Heart left ventricle (tissue), 16 donors: ENCODE measurements at regions not wholly inside any gene's neighbourhood (a gene's known extent, or its start where the extent isn't known, plus 50 kb on each side); places are given as distances from the start of the nearest gene placed in this dataset.

Experiments
- ATAC-seq, 4 donors: fragments of 200-7000 bp; cut with Tn5 transposase; one replicate each; pipeline ENCODE4 v1.9.1; 2020 to 2022; ENCODE audit warnings: moderate library complexity in 4 of 4, mild to moderate bottlenecking in 3 of 4, moderate number of reproducible peaks in 1 of 4
- DNase-seq, 5 donors: peaks; one replicate each; pipeline ENCODE4 v3.0.0-alpha.2; 2020
- H3K27ac ChIP-seq, 12 donors: fragments of 200-600 bp; sonication (generic) in 4 of 12; one replicate each; pipeline versions ENCODE4 v1.5.0 to v1.8.0; 2016 to 2022; ENCODE audit warnings: mild to moderate bottlenecking in 2 of 12
- H3K27me3 ChIP-seq, 9 donors: fragments of 200-600 bp; sonication (generic) in 2 of 9; one replicate each; pipeline versions ENCODE4 v1.5.1 to v1.8.0; 2016 to 2022; ENCODE audit warnings: mild to moderate bottlenecking in 3 of 9
- H3K36me3 ChIP-seq, 9 donors: fragments of 200-600 bp; sonication (generic) in 2 of 9; one replicate each; pipeline versions ENCODE4 v1.5.0 to v1.8.0; 2018 to 2022; ENCODE audit warnings: mild to moderate bottlenecking in 2 of 9
- H3K4me1 ChIP-seq, 12 donors: fragments of 200-600 bp; sonication (generic) in 4 of 12; one replicate each; pipeline versions ENCODE4 v1.5.0 to v1.8.0; 2016 to 2022; ENCODE audit warnings: mild to moderate bottlenecking in 3 of 12
- H3K4me3 ChIP-seq, 12 donors: fragments of 200-600 bp; sonication (generic) in 4 of 12; one replicate each; pipeline versions ENCODE4 v1.5.0 to v1.8.0; 2017 to 2022; ENCODE audit warnings: mild to moderate bottlenecking in 9 of 12, moderate library complexity in 4 of 12
- H3K9me3 ChIP-seq, 12 donors: fragments of 200-600 bp; sonication (generic) in 4 of 12; one replicate each; pipeline versions ENCODE4 v1.5.0 to v1.8.0; 2016 to 2022; ENCODE audit warnings: mild to moderate bottlenecking in 1 of 12
- POLR2A ChIP-seq, 2 donors: fragments of 450-650 bp; IDR thresholded peaks; one replicate each; pipeline ENCODE4 v1.6.1; 2017; ENCODE audit warnings: antibody characterized with exemption in 2 of 2, mild to moderate bottlenecking in 2 of 2, moderate library complexity in 2 of 2
- WGBS, 4 donors: extraction: QIAGEN DNeasy Blood & Tissue Kit in 2 of 4; methylation state at CpG; one replicate each; pipeline versions ENCODE4 v1.1.5 to v1.1.7; 2013 to 2018; 5-methylcytosine and 5-hydroxymethylcytosine counted together
- intact Hi-C, 10 donors: fragments of 100-400 bp; cut with DNase I; formaldehyde crosslinking; loops; one replicate each; pipeline versions ENCODE4 v1.11.1 to v1.14.2; 2022
- TF ChIP-seq, protein P1 (sequence below), 12 donors: fragments of 200-600 bp; sonication (generic) in 4 of 12; IDR thresholded peaks; one replicate each; pipeline versions ENCODE4 v1.5.0 to v1.8.0; 2018 to 2022; ENCODE audit warnings: antibody characterized with exemption in 12 of 12, mild to moderate bottlenecking in 5 of 12
- donor health status: ischemic (EF 13 %, LVEDD 7.1; RV severe dilation, severe dysfunction).
- donor health status: healthy with polysubstance abuse.
- donor health status: DM: no; HTN: yes; CAD: no.
- donor health status: DM: no; HTN: no; CAD: no.
- donor health status: ischemic (EF 25% LVEDD 6.9; RV normal size, moderate dysfunction).
- donor health status: ischemic (EF 25% LVEDD 5.7; RV mildly dilated, moderate dysfunction).
- donor health status: healthy.
- donor health status: DM: yes; HTN: yes; CAD: no.
- donor health status: ischemic (EF 35%, LVEDD 5.7; RV mildly dilated, moderate dysfunction).
- donor health status: nonischemic (EF 11% LVEDD 7.7; RV severe dilation, severe dysfunction).
- donor health status: DM: yes; HTN: yes; CAD: no.
- donor health status: PGD.
- donor health status: ischemic (EF 29% LVEDD 5.4; RV normal size, mild dysfunction).
- donor health status: nonischemic (EF 23%, LVEDD 6.1; RV moderate dilation, normal function).

DNA sequence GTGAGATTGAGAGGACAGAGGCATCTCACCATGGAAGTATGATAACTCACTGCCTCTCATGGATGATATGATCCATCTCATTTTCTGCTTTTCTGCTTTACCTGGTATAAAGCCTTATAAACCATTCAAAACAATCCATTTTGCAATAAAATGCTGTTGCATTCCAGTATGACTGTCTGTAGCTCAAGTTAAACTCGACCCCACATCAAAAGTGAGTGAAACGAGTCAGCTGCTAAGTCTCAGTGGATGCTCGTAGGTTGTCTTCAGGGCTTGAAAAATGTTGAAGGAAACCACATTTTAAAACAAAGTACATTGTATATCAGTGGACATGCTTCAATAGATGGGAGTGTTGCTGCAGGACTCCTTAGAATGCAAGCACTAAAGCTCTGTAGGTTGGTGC lies 839.0 kb downstream of the TUSC7 start:
- no peaks in the 10 kb centered on the region for H3K9me3 ChIP-seq
- no peaks in the 10 kb centered on the region for H3K27me3 ChIP-seq
- intact Hi-C loops = no loop called here
- H3K36me3 ChIP-seq = no peaks in the 10 kb centered on the region
- no peak overlapping the region for H3K27ac ChIP-seq
- DNase-seq (no peak), ATAC-seq (no peak)
- no peak overlapping the region for H3K4me3 ChIP-seq
- WGBS, 4 donors = 59 to 75% (median 67%) methylated on average over 3 of the region's 3 CpGs
- no peak for TF ChIP-seq POLR2A (IDR thresholded peaks at IDR 0.05)
- TF ChIP-seq, protein P1, sequence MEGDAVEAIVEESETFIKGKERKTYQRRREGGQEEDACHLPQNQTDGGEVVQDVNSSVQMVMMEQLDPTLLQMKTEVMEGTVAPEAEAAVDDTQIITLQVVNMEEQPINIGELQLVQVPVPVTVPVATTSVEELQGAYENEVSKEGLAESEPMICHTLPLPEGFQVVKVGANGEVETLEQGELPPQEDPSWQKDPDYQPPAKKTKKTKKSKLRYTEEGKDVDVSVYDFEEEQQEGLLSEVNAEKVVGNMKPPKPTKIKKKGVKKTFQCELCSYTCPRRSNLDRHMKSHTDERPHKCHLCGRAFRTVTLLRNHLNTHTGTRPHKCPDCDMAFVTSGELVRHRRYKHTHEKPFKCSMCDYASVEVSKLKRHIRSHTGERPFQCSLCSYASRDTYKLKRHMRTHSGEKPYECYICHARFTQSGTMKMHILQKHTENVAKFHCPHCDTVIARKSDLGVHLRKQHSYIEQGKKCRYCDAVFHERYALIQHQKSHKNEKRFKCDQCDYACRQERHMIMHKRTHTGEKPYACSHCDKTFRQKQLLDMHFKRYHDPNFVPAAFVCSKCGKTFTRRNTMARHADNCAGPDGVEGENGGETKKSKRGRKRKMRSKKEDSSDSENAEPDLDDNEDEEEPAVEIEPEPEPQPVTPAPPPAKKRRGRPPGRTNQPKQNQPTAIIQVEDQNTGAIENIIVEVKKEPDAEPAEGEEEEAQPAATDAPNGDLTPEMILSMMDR (IDR thresholded peaks at IDR 0.05) = no peak
- no peaks in the 10 kb centered on the region for H3K4me1 ChIP-seq

DNA sequence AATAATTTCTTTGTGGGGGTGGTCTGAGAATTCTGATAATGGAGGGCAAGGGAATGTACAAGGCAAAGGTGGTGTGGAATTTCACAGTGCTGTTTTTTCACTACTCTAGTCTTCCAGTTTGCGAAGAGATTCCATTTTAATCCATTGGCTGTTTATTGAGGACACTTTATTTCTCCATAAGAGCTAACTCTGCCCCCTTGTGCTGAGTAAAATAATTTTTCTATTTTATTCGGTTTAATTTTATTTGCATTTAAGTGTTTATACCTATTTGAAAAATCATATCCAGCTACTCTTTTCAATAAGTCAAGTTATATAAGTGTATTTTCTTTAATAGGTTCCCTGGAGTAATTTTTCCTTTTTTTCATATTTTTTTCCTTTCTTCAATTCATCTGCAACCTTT lies 840.1 kb downstream of the TUSC7 start:
- Histone ChIP-seq H3K9me3 (no peaks in the 10 kb centered on the region), H3K27ac (no peak overlapping the region), H3K27me3 (no peaks in the 10 kb centered on the region), H3K36me3 (no peaks in the 10 kb centered on the region), H3K4me3 (no peak overlapping the region), H3K4me1 (no peaks in the 10 kb centered on the region)
- no peak for TF ChIP-seq POLR2A (IDR thresholded peaks at IDR 0.05)
- TF ChIP-seq, protein P1 (IDR thresholded peaks at IDR 0.05) = no peak
- DNase-seq (no peak), ATAC-seq (no peak)
- WGBS, 4 donors = 86 to 92% (median 88%) methylated on average over 2 of the region's 2 CpGs
- intact Hi-C loops = no loop called here

DNA sequence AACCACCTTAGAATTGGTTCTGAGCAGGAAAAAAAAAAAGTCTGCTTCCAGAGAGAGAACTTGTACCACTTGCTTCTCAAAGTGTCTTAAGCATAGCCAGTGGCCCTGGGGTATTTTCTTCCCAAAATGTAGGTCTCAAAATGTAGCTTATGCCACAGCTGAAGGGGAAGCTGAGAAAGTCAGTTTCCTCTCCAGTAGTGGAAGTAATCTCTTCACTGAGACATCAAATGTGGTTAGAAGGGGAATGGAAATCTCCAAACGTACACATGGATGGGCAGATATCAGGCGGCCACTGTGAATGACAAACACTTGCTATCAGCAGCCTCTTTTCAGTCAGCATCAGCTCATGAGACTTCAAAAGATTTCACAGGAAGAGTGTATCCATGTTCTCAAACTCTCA lies 841.2 kb downstream of the TUSC7 start:
- Histone ChIP-seq H3K27ac (no peak overlapping the region), H3K9me3 (no peaks in the 10 kb centered on the region), H3K4me3 (no peak overlapping the region), H3K36me3 (no peaks in the 10 kb centered on the region), H3K27me3 (no peaks in the 10 kb centered on the region), H3K4me1 (no peaks in the 10 kb centered on the region)
- ATAC-seq (no peak), DNase-seq (no peak)
- intact Hi-C loops = no loop called here
- no peak for TF ChIP-seq POLR2A (IDR thresholded peaks at IDR 0.05)
- TF ChIP-seq, protein P1 (IDR thresholded peaks at IDR 0.05) = no peak
- 47 to 66% (median 54%) methylated on average over 2 of the region's 2 CpGs for WGBS, 4 donors

DNA sequence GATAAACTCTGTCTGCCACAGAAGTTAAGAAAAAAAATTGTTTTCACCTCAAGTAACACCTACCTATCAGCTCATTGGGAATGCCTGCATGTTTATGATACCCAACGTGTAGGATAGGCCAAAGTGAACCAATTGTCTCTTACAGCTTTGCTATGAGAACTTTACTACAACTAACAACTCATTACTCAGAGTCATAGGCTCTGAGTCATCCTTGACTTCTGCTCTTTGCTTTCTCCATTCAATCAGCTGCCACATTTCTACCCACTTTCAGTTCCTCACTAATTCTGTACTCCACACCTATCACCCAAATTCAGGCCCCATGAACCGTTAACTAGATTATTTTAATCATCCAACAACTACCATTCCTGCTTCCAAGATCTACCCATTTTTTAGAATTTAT lies 843.9 kb downstream of the TUSC7 start:
- DNase-seq = no peak
- ATAC-seq = no peak
- no peak overlapping the region for H3K27ac ChIP-seq
- no peaks in the 10 kb centered on the region for H3K36me3 ChIP-seq
- no peak overlapping the region for H3K4me3 ChIP-seq
- intact Hi-C loops = no loop called here
- 46 to 61% (median 57%) methylated on average over 2 of the region's 2 CpGs for WGBS, 4 donors
- no peaks in the 10 kb centered on the region for H3K9me3 ChIP-seq
- H3K4me1 ChIP-seq = no peaks in the 10 kb centered on the region
- no peaks in the 10 kb centered on the region for H3K27me3 ChIP-seq
- TF ChIP-seq, protein P1 (IDR thresholded peaks at IDR 0.05) = no peak
